Calu3 (cell line): ENCODE measurements at regions not wholly inside any gene's neighbourhood (a gene's known extent, or its start where the extent isn't known, plus 50 kb on each side); places are given as distances from the start of the nearest gene placed in this dataset.

Experiments
- BruUV-seq: library from RNA; stranded (reverse); fragments of 400-500 nt; replicated peaks from 2 replicates; lab custom pipeline; 2021; lab: Mats Ljungman, UMichigan
- CTCF ChIA-PET: fragments of 300-600 bp; sonication (Branson Sonifier 250); formaldehyde crosslinking; loops from one replicate; lab custom pipeline; 2022; ENCODE audit warnings: antibody characterized with exemption; lab: Charles Lee
- DNase-seq: peaks from one replicate; pipeline ENCODE4 v3.0.0; 2022
- H3K27ac Mint-ChIP-seq: one replicate; pipeline ENCODE4 v1.8.0; 2022; ENCODE audit warnings: mixed read lengths; ENCODE audit not compliant: unreplicated experiment
- H3K27me3 Mint-ChIP-seq: one replicate; pipeline ENCODE4 v1.8.0; 2022; ENCODE audit warnings: mixed read lengths; ENCODE audit not compliant: unreplicated experiment
- H3K36me3 Mint-ChIP-seq: one replicate; pipeline ENCODE4 v1.8.0; 2022; ENCODE audit warnings: mild to moderate bottlenecking, moderate library complexity, mixed read lengths; ENCODE audit not compliant: insufficient read depth, unreplicated experiment
- H3K4me1 Mint-ChIP-seq: one replicate; pipeline ENCODE4 v1.8.0; 2022; ENCODE audit warnings: mild to moderate bottlenecking, low read depth, mixed read lengths; ENCODE audit not compliant: unreplicated experiment
- H3K4me3 Mint-ChIP-seq: one replicate; pipeline ENCODE4 v1.8.0; 2022; ENCODE audit warnings: mild to moderate bottlenecking, low read depth, moderate library complexity, mixed read lengths; ENCODE audit not compliant: unreplicated experiment
- H3K9me3 Mint-ChIP-seq: one replicate; pipeline ENCODE4 v1.8.0; 2022; ENCODE audit warnings: low read depth, mixed read lengths; ENCODE audit not compliant: unreplicated experiment
- CTCF ChIP-seq: fragments of 200-600 bp; IDR thresholded peaks from one replicate; pipeline ENCODE4 v1.8.0; 2022; ENCODE audit warnings: antibody characterized with exemption; ENCODE audit not compliant: unreplicated experiment
- intact Hi-C: fragments of 100-400 bp; cut with micrococcal nuclease; formaldehyde crosslinking; loops from one replicate; pipeline ENCODE4 v1.10.0; 2022; ENCODE audit not compliant: unreplicated experiment

GRCh38 chr20:22941550-22941949, 93.6 kb upstream of the SSTR4 start:
- Mint-ChIP-seq H3K36me3 (no peaks in the 10 kb centered on the region), H3K4me3 (no peak overlapping the region), H3K4me1 (no peaks in the 10 kb centered on the region), H3K27ac (no peak overlapping the region), H3K27me3 (peaks cover 21% of the 10 kb centered on the region), H3K9me3 (no peaks in the 10 kb centered on the region)
- no peak for DNase-seq
- no peak for TF ChIP-seq CTCF
- CTCF ChIA-PET = no interaction called here
- no TSS peak for BruUV-seq
- intact Hi-C loops = no loop called here

GRCh38 chr20:22942742-22943141, 92.4 kb upstream of the SSTR4 start:
- DNase-seq = no peak
- peaks cover 12% of the 10 kb centered on the region for H3K27me3 Mint-ChIP-seq
- CTCF ChIA-PET = no interaction called here
- no peaks in the 10 kb centered on the region for H3K9me3 Mint-ChIP-seq
- H3K4me3 Mint-ChIP-seq = no peak overlapping the region
- H3K4me1 Mint-ChIP-seq = no peaks in the 10 kb centered on the region
- no peaks in the 10 kb centered on the region for H3K36me3 Mint-ChIP-seq
- TF ChIP-seq CTCF = no peak
- intact Hi-C loops = no loop called here
- BruUV-seq = no TSS peak
- no peak overlapping the region for H3K27ac Mint-ChIP-seq

GRCh38 chr20:22944062-22944461, 91.0 kb upstream of the SSTR4 start:
- CTCF ChIA-PET = no interaction called here
- H3K9me3 Mint-ChIP-seq = no peaks in the 10 kb centered on the region

GRCh38 chr20:22944936-22945335, 90.2 kb upstream of the SSTR4 start:
- BruUV-seq = no TSS peak
- H3K4me3 Mint-ChIP-seq = no peak overlapping the region

More at GRCh38 chr20:22944062-22944461, 91.0 kb upstream of the SSTR4 start:
- no TSS peak for BruUV-seq
- no peak overlapping the region for H3K27ac Mint-ChIP-seq
- peaks cover 12% of the 10 kb centered on the region for H3K27me3 Mint-ChIP-seq
- H3K36me3 Mint-ChIP-seq = no peaks in the 10 kb centered on the region
- no peak overlapping the region for H3K4me3 Mint-ChIP-seq
- DNase-seq = no peak
- no peaks in the 10 kb centered on the region for H3K4me1 Mint-ChIP-seq
- intact Hi-C loops = no loop called here
- TF ChIP-seq CTCF = no peak

More at GRCh38 chr20:22944936-22945335, 90.2 kb upstream of the SSTR4 start:
- Mint-ChIP-seq H3K27ac (no peak overlapping the region), H3K36me3 (no peaks in the 10 kb centered on the region), H3K4me1 (no peaks in the 10 kb centered on the region), H3K9me3 (no peaks in the 10 kb centered on the region), H3K27me3 (peaks cover 12% of the 10 kb centered on the region)
- DNase-seq = no peak
- no peak for TF ChIP-seq CTCF
- intact Hi-C loops = no loop called here
- CTCF ChIA-PET = no interaction called here
